ENCODE measurements at regions not wholly inside any gene's neighbourhood (a gene's known extent, or its start where the extent isn't known, plus 50 kb on each side); places are given as distances from the start of the nearest gene placed in this dataset.
"Not testable (repeated sequence)": the region's sequence is repeated elsewhere in the genome, so short reads cannot be mapped to it uniquely, and the experiment has no call there.

DNA sequence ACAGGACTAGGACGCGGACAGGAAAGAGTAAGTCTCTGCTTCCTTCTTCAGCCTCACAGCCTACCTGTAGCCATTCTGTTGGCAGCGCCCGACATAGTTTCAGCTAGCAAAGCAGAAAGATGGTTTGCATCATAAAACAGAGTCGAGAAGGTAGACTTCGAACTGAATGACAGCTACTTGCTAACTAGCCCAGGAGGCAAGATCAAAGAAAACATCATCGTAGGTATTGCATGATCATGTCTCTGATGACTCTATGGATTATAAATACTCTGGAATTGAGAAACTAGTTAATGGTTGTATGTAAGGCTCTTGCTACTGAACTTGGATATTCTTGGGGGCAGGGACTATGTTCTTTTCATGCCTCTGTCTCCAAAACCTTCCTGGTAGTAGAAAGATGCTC is 333.1 kb upstream of the KLF3 start:
- WGBS, 2 donors, result 79 to 82% methylated on average over 7 of the region's 7 CpGs
- no peak for DNase-seq (ENCODE audit: low spot score in 2 of 2)
- no peak for TF ChIP-seq POLR2A (IDR thresholded peaks at IDR 0.05)
- TF ChIP-seq, protein P1, sequence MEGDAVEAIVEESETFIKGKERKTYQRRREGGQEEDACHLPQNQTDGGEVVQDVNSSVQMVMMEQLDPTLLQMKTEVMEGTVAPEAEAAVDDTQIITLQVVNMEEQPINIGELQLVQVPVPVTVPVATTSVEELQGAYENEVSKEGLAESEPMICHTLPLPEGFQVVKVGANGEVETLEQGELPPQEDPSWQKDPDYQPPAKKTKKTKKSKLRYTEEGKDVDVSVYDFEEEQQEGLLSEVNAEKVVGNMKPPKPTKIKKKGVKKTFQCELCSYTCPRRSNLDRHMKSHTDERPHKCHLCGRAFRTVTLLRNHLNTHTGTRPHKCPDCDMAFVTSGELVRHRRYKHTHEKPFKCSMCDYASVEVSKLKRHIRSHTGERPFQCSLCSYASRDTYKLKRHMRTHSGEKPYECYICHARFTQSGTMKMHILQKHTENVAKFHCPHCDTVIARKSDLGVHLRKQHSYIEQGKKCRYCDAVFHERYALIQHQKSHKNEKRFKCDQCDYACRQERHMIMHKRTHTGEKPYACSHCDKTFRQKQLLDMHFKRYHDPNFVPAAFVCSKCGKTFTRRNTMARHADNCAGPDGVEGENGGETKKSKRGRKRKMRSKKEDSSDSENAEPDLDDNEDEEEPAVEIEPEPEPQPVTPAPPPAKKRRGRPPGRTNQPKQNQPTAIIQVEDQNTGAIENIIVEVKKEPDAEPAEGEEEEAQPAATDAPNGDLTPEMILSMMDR (IDR thresholded peaks at IDR 0.05), result no peak
- H3K4me3 ChIP-seq (ENCODE audit: low read depth, poor library complexity, severe bottlenecking), result no peak overlapping the region
- intact Hi-C loops (cut with DNase I; ENCODE audit: low total_unique reads), result no loop called here

DNA sequence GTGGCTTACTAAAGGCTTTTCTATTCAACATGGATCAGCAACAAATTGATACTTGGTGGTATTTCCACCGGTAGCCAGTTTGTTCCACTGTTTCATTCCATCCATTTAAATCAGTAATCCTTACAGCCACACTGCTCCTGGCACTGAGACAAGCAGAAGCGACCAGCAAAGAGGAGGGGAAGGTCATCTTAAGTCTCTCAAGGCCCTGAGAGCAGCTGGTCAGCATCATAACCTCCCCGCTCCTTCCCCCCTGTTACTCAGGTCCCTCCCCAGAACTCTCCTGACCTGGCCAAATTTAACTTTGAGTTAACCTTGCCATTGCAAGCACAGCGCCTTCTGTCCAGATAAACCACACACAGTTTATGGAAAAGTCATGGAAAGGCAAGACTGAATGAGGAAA is 331.3 kb upstream of the KLF3 start:
- intact Hi-C loops (cut with DNase I; ENCODE audit: low total_unique reads), result no loop called here
- no peak overlapping the region for H3K4me3 ChIP-seq (ENCODE audit: low read depth, poor library complexity, severe bottlenecking)
- DNase-seq (ENCODE audit: low spot score in 2 of 2), result no peak
- no peak for TF ChIP-seq POLR2A (IDR thresholded peaks at IDR 0.05)
- TF ChIP-seq, protein P1 (IDR thresholded peaks at IDR 0.05), result no peak
- 83 to 86% methylated on average over 4 of the region's 4 CpGs for WGBS, 2 donors

DNA sequence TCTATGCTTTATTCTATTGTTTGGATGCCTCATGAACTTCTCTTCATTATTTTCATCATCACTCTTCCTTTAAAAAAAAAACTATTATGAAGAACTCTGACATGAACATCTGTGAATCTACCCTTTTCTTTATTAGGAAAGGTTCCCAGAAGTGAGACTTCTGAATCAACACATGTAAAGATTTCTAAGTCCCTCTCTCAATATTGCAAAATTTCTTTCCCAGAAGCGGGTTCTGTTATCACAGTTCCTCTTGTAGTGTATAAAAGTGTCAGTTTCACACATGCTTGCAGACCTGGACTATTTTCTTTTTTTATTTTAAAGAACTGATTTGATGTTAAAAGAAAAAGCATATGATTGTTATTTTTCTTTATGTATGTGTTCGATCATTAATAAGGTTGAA is 330.8 kb upstream of the KLF3 start:
- no peak overlapping the region for H3K4me3 ChIP-seq (ENCODE audit: low read depth, poor library complexity, severe bottlenecking)
- 67 to 92% methylated on average over 2 of the region's 2 CpGs for WGBS, 2 donors
- no peak for DNase-seq (ENCODE audit: low spot score in 2 of 2)
- TF ChIP-seq, protein P1 (IDR thresholded peaks at IDR 0.05), result no peak
- TF ChIP-seq POLR2A (IDR thresholded peaks at IDR 0.05), result no peak
- intact Hi-C loops (cut with DNase I; ENCODE audit: low total_unique reads), result no loop called here

DNA sequence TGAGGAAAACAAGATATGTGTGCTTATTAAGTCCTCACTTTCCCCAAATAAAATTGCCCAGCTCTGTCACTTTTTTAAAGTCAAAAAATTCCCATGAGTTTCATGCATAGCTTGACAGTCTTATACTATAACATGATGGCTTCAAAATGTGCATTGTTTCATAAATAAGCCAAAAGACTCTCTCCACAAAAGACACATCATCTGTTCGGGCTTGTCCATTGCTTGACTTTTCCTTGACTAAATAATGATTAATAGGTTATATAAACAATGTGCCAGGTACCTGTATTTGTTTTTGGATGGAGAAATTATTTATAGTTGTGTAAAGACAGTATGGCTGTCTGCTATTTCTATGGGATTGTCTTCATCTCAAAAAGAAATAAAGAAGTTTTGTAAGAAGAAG is 329.2 kb upstream of the KLF3 start:
- no peak for DNase-seq (ENCODE audit: low spot score in 2 of 2)
- 50 to 61% methylated on average over 1 of the region's 1 CpG for WGBS, 2 donors
- no peak overlapping the region for H3K4me3 ChIP-seq (ENCODE audit: low read depth, poor library complexity, severe bottlenecking)
- intact Hi-C loops (cut with DNase I; ENCODE audit: low total_unique reads), result no loop called here
- no peak for TF ChIP-seq POLR2A (IDR thresholded peaks at IDR 0.05)
- TF ChIP-seq, protein P1 (IDR thresholded peaks at IDR 0.05), result no peak

DNA sequence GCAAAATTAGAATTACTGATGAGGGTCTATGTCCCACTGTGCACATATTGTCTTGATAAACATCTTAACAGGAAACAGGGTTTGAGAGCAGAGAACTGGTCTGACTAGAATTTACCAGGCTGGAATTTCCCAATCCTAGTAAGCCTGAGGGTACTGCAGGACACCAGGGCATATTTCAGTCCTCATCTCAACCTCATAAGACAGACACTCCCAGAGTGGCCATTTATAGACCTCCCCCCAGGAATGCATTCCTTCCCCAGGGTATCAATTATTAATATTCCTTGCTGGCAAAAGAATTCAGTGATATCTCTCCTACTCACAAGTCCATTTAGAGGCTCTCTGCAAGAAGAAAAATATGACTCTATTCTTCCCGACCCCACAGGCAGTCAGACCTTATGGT is 325.1 kb upstream of the KLF3 start:
- DNase-seq (ENCODE audit: low spot score in 2 of 2); intact Hi-C loops (cut with DNase I; ENCODE audit: low total_unique reads); H3K4me3 ChIP-seq (ENCODE audit: low read depth, poor library complexity, severe bottlenecking): not testable (repeated sequence)
- WGBS, 2 donors, result 86% methylated on average over 1 of the region's 1 CpG

DNA sequence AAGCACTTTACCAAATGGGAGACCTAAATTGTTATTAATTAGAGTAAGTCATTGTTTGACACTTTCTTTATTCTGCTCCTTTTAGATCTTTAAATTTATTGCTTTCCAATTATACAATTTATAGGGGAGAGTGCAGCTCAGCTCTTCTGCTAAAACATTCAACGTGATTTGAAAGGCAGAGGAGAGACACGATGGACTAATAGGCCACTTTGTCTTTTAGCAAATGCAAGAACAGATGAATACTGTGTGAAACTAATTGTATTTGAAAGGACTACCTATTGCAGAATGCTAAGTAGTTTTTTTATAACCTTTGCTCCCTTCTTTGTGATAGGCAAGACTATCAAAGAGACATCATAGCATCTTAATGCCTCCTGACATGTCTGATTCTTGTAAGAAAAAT is 320.4 kb upstream of the KLF3 start:
- DNase-seq (ENCODE audit: low spot score in 2 of 2), result no peak
- no peak overlapping the region for H3K4me3 ChIP-seq (ENCODE audit: low read depth, poor library complexity, severe bottlenecking)
- no peak for TF ChIP-seq POLR2A (IDR thresholded peaks at IDR 0.05)
- WGBS, 2 donors, result 81 to 82% methylated on average over 2 of the region's 2 CpGs
- intact Hi-C loops (cut with DNase I; ENCODE audit: low total_unique reads), result no loop called here

DNA sequence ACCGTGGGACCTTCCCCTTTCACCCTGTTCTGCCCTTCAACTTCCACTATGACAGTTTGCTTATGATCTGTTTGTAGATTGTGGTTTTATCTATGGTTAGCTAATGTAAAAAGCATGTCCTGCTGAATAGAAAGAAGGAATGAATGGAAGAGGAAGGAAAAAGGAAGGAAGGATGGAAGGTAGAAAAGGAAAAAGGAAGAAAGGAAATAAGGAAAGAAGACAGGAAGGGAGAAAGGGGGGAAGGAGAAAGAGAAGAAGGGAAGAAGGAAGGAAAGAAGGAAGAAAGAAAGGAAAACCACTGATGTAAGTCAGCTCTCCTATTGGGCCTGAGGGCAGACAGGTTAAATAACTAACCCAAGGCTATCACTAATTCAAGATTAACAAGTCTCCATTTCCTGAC is 319.1 kb upstream of the KLF3 start:
- TF ChIP-seq, protein P1 (IDR thresholded peaks at IDR 0.05), result no peak
- no peak for TF ChIP-seq POLR2A (IDR thresholded peaks at IDR 0.05)
- intact Hi-C loops (cut with DNase I; ENCODE audit: low total_unique reads), result no loop called here
- WGBS, 2 donors, result 73 to 82% methylated on average over 1 of the region's 1 CpG
- H3K4me3 ChIP-seq (ENCODE audit: low read depth, poor library complexity, severe bottlenecking), result no peak overlapping the region
- no peak for DNase-seq (ENCODE audit: low spot score in 2 of 2)
